ENCODE measurements at regions not wholly inside any gene's neighbourhood (a gene's known extent, or its start where the extent isn't known, plus 50 kb on each side); places are given as distances from the start of the nearest gene placed in this dataset.
"Not testable (repeated sequence)": the region's sequence is repeated elsewhere in the genome, so short reads cannot be mapped to it uniquely, and the experiment has no call there.

DNA sequence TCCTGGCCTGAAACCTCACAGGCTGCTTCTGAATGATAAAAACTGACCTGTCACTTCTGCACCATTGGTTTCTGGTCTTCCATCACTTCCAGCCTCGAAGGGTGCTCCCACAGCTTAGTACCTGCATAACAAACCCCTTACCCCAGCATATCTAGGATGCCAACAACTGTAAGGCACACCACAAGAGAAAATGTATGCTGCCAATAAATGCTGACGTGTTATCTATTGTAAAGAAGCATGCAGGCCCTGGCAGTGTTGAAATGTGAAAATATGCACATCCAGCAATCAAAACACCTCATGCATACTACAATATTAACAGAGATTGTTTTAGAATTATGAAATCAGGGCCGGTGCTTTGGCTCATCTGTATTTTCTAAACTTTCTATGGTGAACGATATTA is 242.0 kb upstream of the NSMCE3 start:
- 86% methylated on average over 4 of the region's 4 CpGs for WGBS
- Histone ChIP-seq H3K27ac (ENCODE audit: low read depth in 1 of 2, low read length in 1 of 2) (no peak overlapping the region), H3K36me3 (ENCODE audit: control insufficient read depth in 2 of 2, insufficient read depth in 2 of 2, low read length in 1 of 2) (no peaks in the 10 kb centered on the region), H3K27me3 (ENCODE audit: control insufficient read depth in 2 of 2, insufficient read depth in 1 of 2, low read length in 1 of 2) (no peaks in the 10 kb centered on the region), H3K9me3 (ENCODE audit: control insufficient read depth in 2 of 2, insufficient read depth in 1 of 2, low read length in 1 of 2) (no peaks in the 10 kb centered on the region), H3K4me3 (ENCODE audit: low read length in 2 of 2) (no peak overlapping the region), H3K4me1 (ENCODE audit: control insufficient read depth in 2 of 2, insufficient read depth in 2 of 2, low read length in 2 of 2) (no peaks in the 10 kb centered on the region)
- DNase-seq (ENCODE audit: low read depth in 6 of 9, low spot score in 9 of 9): no peak

DNA sequence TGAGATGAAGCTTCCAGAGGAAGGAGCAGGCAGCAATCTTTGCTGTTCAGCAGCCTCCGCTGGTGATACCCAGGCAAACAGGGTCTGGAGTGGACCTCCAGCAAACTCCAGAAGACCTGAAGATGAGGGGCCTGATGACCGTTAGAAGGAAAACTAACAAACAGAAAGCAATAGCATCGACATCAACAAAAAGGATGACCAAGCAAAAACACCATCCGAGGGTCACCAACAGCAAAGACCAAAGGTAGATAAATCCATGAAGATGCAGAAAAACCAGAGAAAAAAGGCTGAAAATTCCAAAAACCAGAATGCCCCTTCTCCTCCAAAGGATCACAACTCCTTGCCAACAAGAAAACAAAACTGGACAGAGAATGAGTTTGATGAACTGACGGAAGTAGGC is 235.9 kb upstream of the NSMCE3 start:
- H3K36me3 ChIP-seq (ENCODE audit: control insufficient read depth in 2 of 2, insufficient read depth in 2 of 2, low read length in 1 of 2); DNase-seq (ENCODE audit: low read depth in 6 of 9, low spot score in 9 of 9); H3K27me3 ChIP-seq (ENCODE audit: control insufficient read depth in 2 of 2, insufficient read depth in 1 of 2, low read length in 1 of 2); H3K4me3 ChIP-seq (ENCODE audit: low read length in 2 of 2); H3K9me3 ChIP-seq (ENCODE audit: control insufficient read depth in 2 of 2, insufficient read depth in 1 of 2, low read length in 1 of 2); H3K4me1 ChIP-seq (ENCODE audit: control insufficient read depth in 2 of 2, insufficient read depth in 2 of 2, low read length in 2 of 2); H3K27ac ChIP-seq (ENCODE audit: low read depth in 1 of 2, low read length in 1 of 2): not testable (repeated sequence)
- 97% methylated on average over 5 of the region's 5 CpGs for WGBS

DNA sequence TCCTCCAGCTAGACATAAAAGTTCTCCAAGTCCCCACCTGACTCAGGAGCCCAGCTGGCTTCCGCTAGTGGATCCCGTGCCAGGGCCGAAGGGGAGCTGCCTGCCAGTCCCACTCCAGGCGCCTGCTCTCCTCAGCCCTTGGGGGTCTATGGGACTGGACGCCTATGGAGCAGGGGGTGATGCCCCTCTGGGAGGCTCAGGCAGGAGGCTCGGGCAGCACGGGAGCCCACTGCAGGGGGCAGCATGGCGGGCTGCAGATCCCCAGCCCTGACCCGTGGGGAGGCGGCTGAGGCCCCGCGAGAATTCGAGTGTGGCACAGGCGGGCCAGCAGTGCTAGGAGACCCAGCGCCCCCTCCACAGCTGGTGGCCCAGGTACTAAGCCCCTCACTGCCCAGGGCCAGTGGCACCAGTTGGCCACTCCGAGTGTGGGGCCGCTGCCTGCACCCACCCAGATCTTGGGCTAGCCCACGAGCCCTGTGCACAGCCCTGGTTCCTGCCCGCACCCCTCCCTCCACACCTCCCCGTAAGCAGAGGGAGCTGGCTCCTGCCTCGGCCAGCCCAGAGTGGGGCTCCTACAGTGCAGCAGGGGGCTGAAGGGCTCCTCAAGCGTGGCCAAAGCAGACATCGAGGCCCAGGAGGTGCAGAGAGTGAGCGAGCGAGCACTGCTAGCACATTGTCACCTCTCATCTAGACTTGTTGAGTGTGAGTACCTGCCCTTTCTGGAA is 221.3 kb upstream of the NSMCE3 start:
- Histone ChIP-seq H3K4me3 (ENCODE audit: low read length in 2 of 2) (no peak overlapping the region), H3K27ac (ENCODE audit: low read depth in 1 of 2, low read length in 1 of 2) (no peak overlapping the region), H3K36me3 (ENCODE audit: control insufficient read depth in 2 of 2, insufficient read depth in 2 of 2, low read length in 1 of 2) (no peaks in the 10 kb centered on the region), H3K27me3 (ENCODE audit: control insufficient read depth in 2 of 2, insufficient read depth in 1 of 2, low read length in 1 of 2) (no peaks in the 10 kb centered on the region), H3K4me1 (ENCODE audit: control insufficient read depth in 2 of 2, insufficient read depth in 2 of 2, low read length in 2 of 2) (no peaks in the 10 kb centered on the region), H3K9me3 (ENCODE audit: control insufficient read depth in 2 of 2, insufficient read depth in 1 of 2, low read length in 1 of 2) (no peaks in the 10 kb centered on the region)
- WGBS: 96% methylated on average over 25 of the region's 25 CpGs
- DNase-seq (ENCODE audit: low read depth in 6 of 9, low spot score in 9 of 9): no peak

DNA sequence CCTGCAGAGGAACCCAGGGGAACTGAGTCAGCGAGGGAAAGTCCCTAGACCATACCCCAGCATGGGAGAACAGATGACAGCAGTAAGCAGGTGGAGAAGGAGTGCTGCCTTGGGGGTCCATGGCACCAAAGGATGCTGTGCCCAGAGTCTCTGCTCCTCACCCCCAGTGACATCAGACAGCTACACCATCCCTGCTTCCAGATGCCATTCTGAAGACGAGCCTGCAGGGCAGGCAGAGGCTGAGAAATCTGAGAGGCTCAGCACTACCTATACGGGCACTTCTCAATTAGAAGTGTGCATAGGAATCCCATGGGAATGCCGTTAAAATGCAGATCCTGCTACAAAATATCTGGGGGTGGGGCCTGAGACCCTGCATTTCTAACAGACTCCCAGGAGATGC is 211.3 kb upstream of the NSMCE3 start:
- Histone ChIP-seq H3K36me3 (ENCODE audit: control insufficient read depth in 2 of 2, insufficient read depth in 2 of 2, low read length in 1 of 2) (no peaks in the 10 kb centered on the region), H3K27ac (ENCODE audit: low read depth in 1 of 2, low read length in 1 of 2) (no peak overlapping the region), H3K4me1 (ENCODE audit: control insufficient read depth in 2 of 2, insufficient read depth in 2 of 2, low read length in 2 of 2) (no peaks in the 10 kb centered on the region), H3K4me3 (ENCODE audit: low read length in 2 of 2) (no peak overlapping the region), H3K27me3 (ENCODE audit: control insufficient read depth in 2 of 2, insufficient read depth in 1 of 2, low read length in 1 of 2) (no peaks in the 10 kb centered on the region), H3K9me3 (ENCODE audit: control insufficient read depth in 2 of 2, insufficient read depth in 1 of 2, low read length in 1 of 2) (no peaks in the 10 kb centered on the region)
- 85% methylated on average over 4 of the region's 4 CpGs for WGBS
- no peak for DNase-seq (ENCODE audit: low read depth in 6 of 9, low spot score in 9 of 9)

DNA sequence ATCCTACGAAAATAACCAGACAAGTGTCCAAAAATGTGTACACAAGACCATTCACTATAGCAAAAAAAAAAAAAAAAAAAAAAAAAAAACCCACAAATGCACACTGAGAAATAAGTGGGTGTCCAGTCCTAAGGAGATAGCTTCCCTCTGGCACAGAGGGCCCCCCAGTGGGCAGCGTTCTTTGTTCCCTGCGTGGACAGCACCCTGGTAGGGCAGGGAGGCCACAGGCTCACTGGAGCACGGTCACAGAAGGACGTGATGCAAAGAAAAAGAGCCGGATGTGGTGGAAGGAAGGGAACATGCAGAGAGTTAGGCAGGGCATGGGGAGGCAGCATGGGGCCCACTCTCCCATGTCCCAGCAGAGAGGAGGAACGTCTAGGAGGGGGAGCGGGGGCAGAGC is 210.7 kb upstream of the NSMCE3 start:
- H3K4me1 ChIP-seq (ENCODE audit: control insufficient read depth in 2 of 2, insufficient read depth in 2 of 2, low read length in 2 of 2): no peaks in the 10 kb centered on the region
- 78% methylated on average over 8 of the region's 8 CpGs for WGBS
- no peaks in the 10 kb centered on the region for H3K9me3 ChIP-seq (ENCODE audit: control insufficient read depth in 2 of 2, insufficient read depth in 1 of 2, low read length in 1 of 2)
- no peaks in the 10 kb centered on the region for H3K27me3 ChIP-seq (ENCODE audit: control insufficient read depth in 2 of 2, insufficient read depth in 1 of 2, low read length in 1 of 2)
- H3K4me3 ChIP-seq (ENCODE audit: low read length in 2 of 2): no peak overlapping the region
- no peak for DNase-seq (ENCODE audit: low read depth in 6 of 9, low spot score in 9 of 9)
- H3K27ac ChIP-seq (ENCODE audit: low read depth in 1 of 2, low read length in 1 of 2): no peak overlapping the region
- no peaks in the 10 kb centered on the region for H3K36me3 ChIP-seq (ENCODE audit: control insufficient read depth in 2 of 2, insufficient read depth in 2 of 2, low read length in 1 of 2)

DNA sequence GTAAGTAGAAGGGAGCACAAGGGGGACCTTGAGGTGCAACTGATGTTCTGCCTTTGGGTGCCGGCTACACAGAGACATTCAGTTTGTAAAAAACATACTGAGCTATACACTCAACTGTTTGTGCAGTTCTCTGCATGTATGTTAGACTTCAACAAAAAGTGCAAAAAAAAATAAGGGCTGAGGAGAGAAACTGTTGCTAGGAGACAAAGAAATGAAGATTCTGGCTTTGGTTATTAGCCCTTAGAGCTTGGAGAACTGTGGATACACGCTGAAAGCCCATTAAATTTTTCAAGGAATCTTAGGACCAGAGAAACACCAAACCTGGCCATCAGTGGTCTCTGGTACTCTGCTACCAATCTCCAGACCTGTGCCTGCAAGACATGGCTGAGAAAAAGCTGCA is 207.6 kb upstream of the NSMCE3 start:
- H3K9me3 ChIP-seq (ENCODE audit: control insufficient read depth in 2 of 2, insufficient read depth in 1 of 2, low read length in 1 of 2): no peaks in the 10 kb centered on the region
- no peaks in the 10 kb centered on the region for H3K36me3 ChIP-seq (ENCODE audit: control insufficient read depth in 2 of 2, insufficient read depth in 2 of 2, low read length in 1 of 2)
- no peaks in the 10 kb centered on the region for H3K4me1 ChIP-seq (ENCODE audit: control insufficient read depth in 2 of 2, insufficient read depth in 2 of 2, low read length in 2 of 2)
- no peak for DNase-seq (ENCODE audit: low read depth in 6 of 9, low spot score in 9 of 9)
- H3K4me3 ChIP-seq (ENCODE audit: low read length in 2 of 2): no peak overlapping the region
- H3K27me3 ChIP-seq (ENCODE audit: control insufficient read depth in 2 of 2, insufficient read depth in 1 of 2, low read length in 1 of 2): no peaks in the 10 kb centered on the region
- no peak overlapping the region for H3K27ac ChIP-seq (ENCODE audit: low read depth in 1 of 2, low read length in 1 of 2)
- 96% methylated on average over 2 of the region's 2 CpGs for WGBS

DNA sequence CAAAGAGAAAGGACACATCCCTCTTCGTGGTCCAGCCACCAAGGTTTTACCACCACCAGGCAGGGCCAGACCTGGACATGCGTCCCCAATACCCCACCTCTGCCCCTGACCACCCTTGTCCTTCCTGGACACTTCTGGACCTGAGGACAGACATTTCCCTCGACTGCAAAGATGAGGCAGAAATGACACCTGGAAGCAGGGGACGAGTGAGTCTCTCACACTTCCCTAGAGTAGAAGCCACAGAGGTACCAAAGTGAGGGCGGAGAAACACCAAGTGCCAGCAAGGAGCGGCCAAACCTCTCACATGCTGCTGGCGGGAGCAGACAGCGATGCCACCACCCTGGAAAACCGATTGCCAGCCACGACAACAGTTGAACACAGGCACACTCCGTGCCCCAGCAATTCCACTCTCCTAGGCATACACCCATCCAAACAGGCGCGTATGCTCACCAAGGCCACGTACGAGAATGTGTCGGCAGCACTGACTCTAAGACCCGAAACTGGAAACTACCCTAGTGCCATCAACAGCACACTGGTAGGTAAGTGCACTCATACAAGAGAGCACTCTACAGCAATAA is 207.0 kb upstream of the NSMCE3 start:
- 92% methylated on average over 17 of the region's 17 CpGs for WGBS
- DNase-seq (ENCODE audit: low read depth in 6 of 9, low spot score in 9 of 9): no peak
- no peak overlapping the region for H3K4me3 ChIP-seq (ENCODE audit: low read length in 2 of 2)
- H3K9me3 ChIP-seq (ENCODE audit: control insufficient read depth in 2 of 2, insufficient read depth in 1 of 2, low read length in 1 of 2): no peaks in the 10 kb centered on the region
- no peaks in the 10 kb centered on the region for H3K27me3 ChIP-seq (ENCODE audit: control insufficient read depth in 2 of 2, insufficient read depth in 1 of 2, low read length in 1 of 2)
- H3K36me3 ChIP-seq (ENCODE audit: control insufficient read depth in 2 of 2, insufficient read depth in 2 of 2, low read length in 1 of 2): no peaks in the 10 kb centered on the region
- no peaks in the 10 kb centered on the region for H3K4me1 ChIP-seq (ENCODE audit: control insufficient read depth in 2 of 2, insufficient read depth in 2 of 2, low read length in 2 of 2)
- no peak overlapping the region for H3K27ac ChIP-seq (ENCODE audit: low read depth in 1 of 2, low read length in 1 of 2)

DNA sequence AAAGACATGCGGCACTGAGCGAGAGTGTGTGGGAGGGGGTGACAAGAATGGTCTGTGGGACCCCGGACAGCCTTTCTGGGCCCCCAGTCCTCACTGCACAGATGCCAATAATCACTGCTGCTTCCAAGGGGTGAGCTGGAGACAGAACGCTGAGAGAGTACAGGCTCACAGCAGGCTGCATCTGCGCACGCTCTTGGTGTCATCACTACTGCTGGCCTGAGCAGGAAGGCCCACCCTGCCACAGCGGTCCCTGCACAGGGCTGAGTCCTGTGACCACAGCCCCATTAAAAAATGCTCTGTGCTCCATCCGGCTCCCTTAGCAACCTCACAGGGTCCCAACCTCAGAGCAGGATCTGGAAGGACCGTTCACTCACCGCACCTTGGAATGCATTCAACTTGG is 205.5 kb upstream of the NSMCE3 start:
- Histone ChIP-seq H3K36me3 (ENCODE audit: control insufficient read depth in 2 of 2, insufficient read depth in 2 of 2, low read length in 1 of 2) (no peaks in the 10 kb centered on the region), H3K27ac (ENCODE audit: low read depth in 1 of 2, low read length in 1 of 2) (no peak overlapping the region), H3K27me3 (ENCODE audit: control insufficient read depth in 2 of 2, insufficient read depth in 1 of 2, low read length in 1 of 2) (no peaks in the 10 kb centered on the region), H3K4me1 (ENCODE audit: control insufficient read depth in 2 of 2, insufficient read depth in 2 of 2, low read length in 2 of 2) (no peaks in the 10 kb centered on the region), H3K9me3 (ENCODE audit: control insufficient read depth in 2 of 2, insufficient read depth in 1 of 2, low read length in 1 of 2) (no peaks in the 10 kb centered on the region), H3K4me3 (ENCODE audit: low read length in 2 of 2) (no peak overlapping the region)
- DNase-seq (ENCODE audit: low read depth in 6 of 9, low spot score in 9 of 9): no peak
- WGBS: 97% methylated on average over 10 of the region's 10 CpGs

DNA sequence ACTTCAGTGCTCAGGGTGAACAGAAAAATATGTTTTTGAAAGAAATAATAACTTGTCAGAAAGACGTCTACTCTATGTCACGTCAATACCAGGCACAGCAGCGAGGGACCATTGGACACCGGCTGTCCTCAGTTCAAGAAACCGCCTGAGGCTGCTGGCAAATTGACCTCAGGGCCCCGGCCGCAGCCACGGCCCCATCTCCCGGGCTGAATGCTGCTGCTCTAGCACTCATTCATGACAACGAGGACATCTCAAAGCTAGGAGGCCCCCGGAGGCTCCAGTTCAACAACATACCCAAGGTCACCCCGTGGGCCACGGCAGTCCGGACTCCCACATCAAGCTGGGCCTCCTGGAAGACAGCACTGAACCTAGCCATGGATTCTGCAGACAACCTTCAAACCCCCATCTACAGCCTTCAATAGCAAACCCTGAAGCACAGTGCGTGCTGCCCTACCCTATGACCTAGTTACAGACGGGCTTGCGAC is 204.0 kb upstream of the NSMCE3 start:
- Histone ChIP-seq H3K27ac (ENCODE audit: low read depth in 1 of 2, low read length in 1 of 2) (no peak overlapping the region), H3K27me3 (ENCODE audit: control insufficient read depth in 2 of 2, insufficient read depth in 1 of 2, low read length in 1 of 2) (no peaks in the 10 kb centered on the region), H3K4me3 (ENCODE audit: low read length in 2 of 2) (no peak overlapping the region), H3K36me3 (ENCODE audit: control insufficient read depth in 2 of 2, insufficient read depth in 2 of 2, low read length in 1 of 2) (no peaks in the 10 kb centered on the region), H3K4me1 (ENCODE audit: control insufficient read depth in 2 of 2, insufficient read depth in 2 of 2, low read length in 2 of 2) (no peaks in the 10 kb centered on the region), H3K9me3 (ENCODE audit: control insufficient read depth in 2 of 2, insufficient read depth in 1 of 2, low read length in 1 of 2) (no peaks in the 10 kb centered on the region)
- no peak for DNase-seq (ENCODE audit: low read depth in 6 of 9, low spot score in 9 of 9)
- 97% methylated on average over 17 of the region's 17 CpGs for WGBS

All from thymus (tissue), 11 donors.